HG02852 (cell line): ENCODE measurements at regions not wholly inside any gene's neighbourhood (a gene's known extent, or its start where the extent isn't known, plus 50 kb on each side); places are given as distances from the start of the nearest gene placed in this dataset.

ENCODE experiments used
- ATAC-seq: cut with Tn5 transposase; IDR thresholded peaks from one replicate; pipeline ENCODE4 v1.9.1; 2021; ENCODE audit warnings: mild to moderate bottlenecking, moderate library complexity; ENCODE audit not compliant: unreplicated experiment

GRCh38 chr3:10555263-10555662, 49.9 kb upstream of the ATP2B2 start:
- ATAC-seq: no peak

- no peak for ATAC-seq
Measured at GRCh38 chr3:10556312-10556711, 50.9 kb upstream of the ATP2B2 start.

GRCh38 chr3:10557250-10557649, 51.9 kb upstream of the ATP2B2 start:
- ATAC-seq: no peak

GRCh38 chr3:10557781-10558373, 52.5 kb upstream of the ATP2B2 start:
- no peak for ATAC-seq

- no peak for ATAC-seq
Measured at GRCh38 chr3:10558736-10559135, 53.4 kb upstream of the ATP2B2 start.

- no peak for ATAC-seq
Measured at GRCh38 chr3:10560060-10560861, 54.9 kb upstream of the ATP2B2 start.

GRCh38 chr3:10561162-10561945, 56.0 kb upstream of the ATP2B2 start:
- ATAC-seq: no peak

GRCh38 chr3:10561946-10562560, 56.7 kb upstream of the ATP2B2 start:
- ATAC-seq: no peak

- ATAC-seq: no peak
Measured at GRCh38 chr3:10563396-10563795, 58.0 kb upstream of the ATP2B2 start.

- ATAC-seq: no peak
Measured at GRCh38 chr3:10565814-10566213, 60.4 kb upstream of the ATP2B2 start.

GRCh38 chr3:10566451-10566850, 61.1 kb upstream of the ATP2B2 start:
- ATAC-seq: no peak

GRCh38 chr3:10568549-10568948, 63.2 kb upstream of the ATP2B2 start:
- ATAC-seq: no peak

- ATAC-seq: no peak
Measured at GRCh38 chr3:10570196-10570946, 65.0 kb upstream of the ATP2B2 start.

GRCh38 chr3:10574101-10574620, 68.8 kb upstream of the ATP2B2 start:
- ATAC-seq: no peak

GRCh38 chr3:10575601-10576160, 70.3 kb upstream of the ATP2B2 start:
- ATAC-seq: no peak

- no peak for ATAC-seq
Measured at GRCh38 chr3:10577486-10577885, 72.1 kb upstream of the ATP2B2 start.

- no peak for ATAC-seq
Measured at GRCh38 chr3:10580426-10580825, 75.0 kb upstream of the ATP2B2 start.

- no peak for ATAC-seq
Measured at GRCh38 chr3:10581251-10581650, 75.9 kb upstream of the ATP2B2 start.

GRCh38 chr3:10581716-10582115, 76.3 kb upstream of the ATP2B2 start:
- ATAC-seq: no peak

- no peak for ATAC-seq
Measured at GRCh38 chr3:10582733-10583132, 77.3 kb upstream of the ATP2B2 start.
